Spleen (tissue), 11 donors: ENCODE measurements at regions not wholly inside any gene's neighbourhood (a gene's known extent, or its start where the extent isn't known, plus 50 kb on each side); places are given as distances from the start of the nearest gene placed in this dataset.

Experiments used
- DNase-seq: peaks from one replicate; pipeline ENCODE4 v3.0.0-alpha.2; 2020
- H3K27ac ChIP-seq, 8 donors: fragments of 200-600 bp; sonication (generic) in 7 of 8; 1 replicate in 4 of 8; 2 replicates in 4 of 8; pipeline versions ENCODE4 v1.5.0 to v1.8.0; 2016 to 2021; ENCODE audit warnings: inconsistent platforms in 4 of 8, mild to moderate bottlenecking in 4 of 8, moderate library complexity in 1 of 8
- H3K27me3 ChIP-seq, 7 donors: fragments of 200-600 bp; sonication (generic) in 6 of 7; replicated peaks in 1 of 7; 1 replicate in 4 of 7; 2 replicates in 3 of 7; pipeline versions ENCODE4 v1.5.0 to v1.8.0; 2016 to 2021; ENCODE audit warnings: inconsistent platforms in 3 of 7, mild to moderate bottlenecking in 1 of 7
- H3K36me3 ChIP-seq, 6 donors: fragments of 200-600 bp; sonication (generic) in 5 of 6; 1 replicate in 4 of 6; 2 replicates in 2 of 6; pipeline versions ENCODE4 v1.5.0 to v1.8.0; 2016 to 2021; ENCODE audit warnings: inconsistent platforms in 2 of 6
- H3K4me1 ChIP-seq, 6 donors: fragments of 200-600 bp; sonication (generic) in 5 of 6; 1 replicate in 3 of 6; 2 replicates in 3 of 6; pipeline versions ENCODE4 v1.5.0 to v1.8.0; 2016 to 2021; ENCODE audit warnings: inconsistent platforms in 3 of 6
- H3K4me3 ChIP-seq, 8 donors: fragments of 200-600 bp; sonication (generic) in 7 of 8; 1 replicate in 4 of 8; 2 replicates in 4 of 8; pipeline versions ENCODE4 v1.5.0 to v1.8.0; 2016 to 2021; ENCODE audit warnings: inconsistent platforms in 4 of 8, mild to moderate bottlenecking in 4 of 8, moderate library complexity in 2 of 8
- H3K9me3 ChIP-seq, 8 donors: fragments of 200-600 bp; sonication (generic) in 7 of 8; 1 replicate in 4 of 8; 2 replicates in 4 of 8; pipeline versions ENCODE4 v1.5.0 to v1.8.0; 2016 to 2021; ENCODE audit warnings: inconsistent platforms in 4 of 8
- POLR2A ChIP-seq, 3 donors: fragments of 450-650 bp; IDR thresholded peaks; one replicate each; pipeline ENCODE4 v1.5.1; 2017; ENCODE audit warnings: antibody characterized with exemption in 3 of 3, mild to moderate bottlenecking in 1 of 3
- POLR2AphosphoS5 ChIP-seq, 3 donors: sonication (generic); formaldehyde crosslinking; IDR thresholded peaks; one replicate each; pipeline ENCODE4 v1.5.1; 2017; ENCODE audit warnings: antibody characterized with exemption in 3 of 3
- WGBS, 5 donors: extraction: QIAGEN DNeasy Blood & Tissue Kit in 3 of 5; methylation state at CpG; one replicate each; pipeline versions ENCODE4 v1.1.5 to v1.1.7; 2013 to 2018; 5-methylcytosine and 5-hydroxymethylcytosine counted together
- intact Hi-C: fragments of 100-400 bp; cut with DNase I; formaldehyde crosslinking; loops from one replicate; pipeline ENCODE4 v1.15.0; 2023; ENCODE audit warnings: low total_unique reads
- TF ChIP-seq, protein P1 (sequence below), 11 experiments: fragments of 200-600 bp in 7 of 11; fragments of 450-650 bp in 4 of 11; sonication (generic) in 4 of 11; IDR thresholded peaks in 8 of 11; conservative IDR thresholded peaks in 3 of 11; 1 replicate in 7 of 11; 2 replicates in 4 of 11; pipeline versions ENCODE4 v1.4.0 to v1.8.0; 2016 to 2021; ENCODE audit warnings: antibody characterized with exemption in 11 of 11, inconsistent platforms in 4 of 11, mild to moderate bottlenecking in 1 of 11
- donor health status: healthy with polysubstance abuse.
- donor health status: DM: no; HTN: no; CAD: no; lungs with moderate emphysema.
- donor health status: DM: no; HTN: no; CAD: no.
- donor health status: Bipolar disorder and iron deficiency.
- donor health status: healthy.
- donor health status: DM: no; HTN: no; CAD: no.
- donor health status: DM: yes; HTN: yes; CAD: no.

DNA sequence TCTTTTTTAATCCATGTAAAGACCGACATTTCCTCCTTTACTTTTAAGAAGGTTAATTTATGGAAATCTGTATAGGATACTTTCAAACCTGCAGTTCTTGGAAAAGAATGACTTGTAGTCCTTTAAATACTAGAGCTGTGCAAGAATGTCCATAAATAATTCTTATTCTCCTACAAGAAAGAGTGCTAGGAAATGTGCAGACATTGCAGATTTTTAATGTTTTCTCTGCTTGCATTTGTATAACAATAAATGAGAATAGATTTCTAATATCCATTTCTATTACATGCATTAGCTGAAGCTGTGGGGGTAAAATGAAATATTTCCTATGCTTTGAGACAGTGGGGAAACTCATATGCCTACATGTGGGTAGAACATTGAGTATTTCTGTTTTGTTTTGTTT, 607.2 kb upstream of the NOVA1 start:
- H3K27ac ChIP-seq = no peak overlapping the region
- DNase-seq = no peak
- TF ChIP-seq, protein P1, sequence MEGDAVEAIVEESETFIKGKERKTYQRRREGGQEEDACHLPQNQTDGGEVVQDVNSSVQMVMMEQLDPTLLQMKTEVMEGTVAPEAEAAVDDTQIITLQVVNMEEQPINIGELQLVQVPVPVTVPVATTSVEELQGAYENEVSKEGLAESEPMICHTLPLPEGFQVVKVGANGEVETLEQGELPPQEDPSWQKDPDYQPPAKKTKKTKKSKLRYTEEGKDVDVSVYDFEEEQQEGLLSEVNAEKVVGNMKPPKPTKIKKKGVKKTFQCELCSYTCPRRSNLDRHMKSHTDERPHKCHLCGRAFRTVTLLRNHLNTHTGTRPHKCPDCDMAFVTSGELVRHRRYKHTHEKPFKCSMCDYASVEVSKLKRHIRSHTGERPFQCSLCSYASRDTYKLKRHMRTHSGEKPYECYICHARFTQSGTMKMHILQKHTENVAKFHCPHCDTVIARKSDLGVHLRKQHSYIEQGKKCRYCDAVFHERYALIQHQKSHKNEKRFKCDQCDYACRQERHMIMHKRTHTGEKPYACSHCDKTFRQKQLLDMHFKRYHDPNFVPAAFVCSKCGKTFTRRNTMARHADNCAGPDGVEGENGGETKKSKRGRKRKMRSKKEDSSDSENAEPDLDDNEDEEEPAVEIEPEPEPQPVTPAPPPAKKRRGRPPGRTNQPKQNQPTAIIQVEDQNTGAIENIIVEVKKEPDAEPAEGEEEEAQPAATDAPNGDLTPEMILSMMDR (IDR thresholded peaks at IDR 0.05 in 8 of 11, conservative IDR thresholded peaks at IDR 0.05 in 3 of 11) = no peak
- TF ChIP-seq POLR2A (IDR thresholded peaks at IDR 0.05) = no peak
- no peak for TF ChIP-seq POLR2AphosphoS5 (IDR thresholded peaks at IDR 0.05)
- H3K9me3 ChIP-seq = no peaks in the 10 kb centered on the region
- no peaks in the 10 kb centered on the region for H3K36me3 ChIP-seq
- WGBS, 5 donors = 76 to 86% (median 85%) methylated on average over 1 of the region's 1 CpG
- intact Hi-C loops = no loop called here
- no peaks in the 10 kb centered on the region for H3K4me1 ChIP-seq
- H3K4me3 ChIP-seq = no peak overlapping the region
- H3K27me3 ChIP-seq = no peaks in the 10 kb centered on the region

DNA sequence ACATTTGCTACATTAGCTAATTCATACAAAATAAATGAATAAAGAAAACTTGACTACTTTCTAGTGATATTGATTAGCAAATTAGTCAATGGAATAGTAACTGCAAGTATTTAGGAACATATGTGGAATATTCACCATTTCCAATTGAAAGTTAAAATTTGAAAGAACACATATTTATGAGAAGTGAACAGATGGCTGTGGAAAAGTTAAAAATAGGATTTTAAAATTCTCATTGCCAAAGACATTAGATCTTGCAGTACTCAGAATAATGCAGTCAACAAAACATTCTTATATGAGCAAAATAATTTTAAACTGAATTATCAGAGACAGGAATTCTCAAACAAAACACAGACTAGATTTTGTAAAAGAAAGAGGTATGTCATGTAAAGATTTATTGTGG, 613.9 kb upstream of the NOVA1 start:
- no peaks in the 10 kb centered on the region for H3K36me3 ChIP-seq
- H3K9me3 ChIP-seq = peaks cover 0 to 23% (median 6%) of the 10 kb centered on the region in 8 donors
- TF ChIP-seq, protein P1 (IDR thresholded peaks at IDR 0.05 in 8 of 11, conservative IDR thresholded peaks at IDR 0.05 in 3 of 11) = no peak
- TF ChIP-seq POLR2AphosphoS5 (IDR thresholded peaks at IDR 0.05) (no peak), POLR2A (IDR thresholded peaks at IDR 0.05) (no peak)
- no peak overlapping the region for H3K27ac ChIP-seq
- intact Hi-C loops = no loop called here
- H3K4me1 ChIP-seq = no peaks in the 10 kb centered on the region
- no peaks in the 10 kb centered on the region for H3K27me3 ChIP-seq
- DNase-seq = no peak
- H3K4me3 ChIP-seq = no peak overlapping the region

DNA sequence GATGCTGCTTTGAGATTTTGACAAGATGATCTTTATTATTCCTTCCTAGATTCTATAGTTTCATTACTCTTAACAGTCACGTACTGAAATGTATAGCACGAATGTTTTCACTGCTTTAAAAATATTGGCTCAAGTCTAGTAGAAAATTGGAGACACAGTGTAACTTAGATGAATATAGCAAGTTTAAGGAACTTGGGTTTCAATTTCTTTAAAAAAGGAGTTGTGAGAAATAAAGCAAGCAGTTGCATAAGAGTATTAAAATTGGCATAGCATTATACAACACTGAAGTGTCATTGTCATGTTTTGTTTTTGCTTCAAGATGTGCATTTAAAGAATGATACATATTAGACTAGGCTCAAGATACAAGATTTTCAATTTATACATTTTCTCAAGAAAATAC, 624.8 kb upstream of the NOVA1 start:
- Histone ChIP-seq H3K9me3 (peaks cover 0 to 34% (median 27%) of the 10 kb centered on the region in 8 donors), H3K36me3 (no peaks in the 10 kb centered on the region), H3K4me3 (no peak overlapping the region), H3K27me3 (no peaks in the 10 kb centered on the region), H3K4me1 (no peaks in the 10 kb centered on the region), H3K27ac (no peak overlapping the region)
- TF ChIP-seq, protein P1 (IDR thresholded peaks at IDR 0.05 in 8 of 11, conservative IDR thresholded peaks at IDR 0.05 in 3 of 11) = no peak
- no peak for TF ChIP-seq POLR2AphosphoS5 (IDR thresholded peaks at IDR 0.05)
- no peak for TF ChIP-seq POLR2A (IDR thresholded peaks at IDR 0.05)
- WGBS, 5 donors = 80 to 86% (median 82%) methylated on average over 2 of the region's 2 CpGs
- DNase-seq = no peak
- intact Hi-C loops = no loop called here

DNA sequence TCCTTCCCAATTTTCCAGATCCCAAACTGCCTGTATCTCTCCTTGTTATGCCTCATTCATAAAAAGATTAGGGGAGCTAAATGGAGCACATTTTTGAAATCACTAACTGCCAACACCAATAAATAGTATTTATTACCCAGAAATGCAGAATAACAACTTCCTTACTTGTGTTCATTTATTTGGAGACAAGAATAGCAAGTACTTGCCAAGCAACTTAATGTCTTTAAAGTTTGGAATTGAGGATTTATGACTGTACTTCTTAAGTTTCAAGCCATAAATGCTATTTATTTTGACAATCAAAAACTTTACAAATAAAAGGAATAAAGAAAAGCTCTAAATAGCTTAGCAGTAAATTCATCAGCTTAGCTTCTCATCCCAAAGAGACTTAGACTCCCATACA, 626.1 kb upstream of the NOVA1 start:
- Histone ChIP-seq H3K4me1 (no peaks in the 10 kb centered on the region), H3K9me3 (peaks cover 0 to 28% (median 21%) of the 10 kb centered on the region in 8 donors), H3K27ac (no peak overlapping the region), H3K27me3 (no peaks in the 10 kb centered on the region), H3K4me3 (no peak overlapping the region), H3K36me3 (no peaks in the 10 kb centered on the region)
- intact Hi-C loops = no loop called here
- no peak for DNase-seq
- TF ChIP-seq, protein P1 (IDR thresholded peaks at IDR 0.05 in 8 of 11, conservative IDR thresholded peaks at IDR 0.05 in 3 of 11) = no peak
- TF ChIP-seq POLR2AphosphoS5 (IDR thresholded peaks at IDR 0.05) (no peak), POLR2A (IDR thresholded peaks at IDR 0.05) (no peak)
